Small intestine (tissue), 7 donors: ENCODE measurements at regions not wholly inside any gene's neighbourhood (a gene's known extent, or its start where the extent isn't known, plus 50 kb on each side); places are given as distances from the start of the nearest gene placed in this dataset.

Experiments used
- DNase-seq, 2 donors: peaks; one replicate each; pipeline versions ENCODE4 v3.0.0 to v3.0.0-alpha.2; 2013
- FAIRE-seq: peaks from 2 replicates; lab custom pipeline; 2012; peaks lifted over from hg19 to GRCh38; lab: Jason Lieb, UNC
- H3K27ac ChIP-seq, 3 donors: one replicate each; pipeline ENCODE4 v1.5.1; 2013; ENCODE audit warnings: low read length in 2 of 3, mild to moderate bottlenecking in 2 of 3, control low read depth in 1 of 3, inconsistent platforms in 1 of 3, low read depth in 1 of 3, moderate library complexity in 1 of 3
- H3K27me3 ChIP-seq, 3 donors: one replicate each; pipeline ENCODE4 v1.6.1; 2013; ENCODE audit warnings: low read length in 3 of 3, inconsistent platforms in 1 of 3; ENCODE audit not compliant: control insufficient read depth in 3 of 3, insufficient read depth in 3 of 3
- H3K36me3 ChIP-seq, 3 donors: one replicate each; pipeline ENCODE4 v1.6.1; 2013; ENCODE audit warnings: low read length in 3 of 3, inconsistent platforms in 1 of 3, low read depth in 1 of 3, mild to moderate bottlenecking in 1 of 3, moderate library complexity in 1 of 3; ENCODE audit not compliant: control insufficient read depth in 3 of 3, insufficient read depth in 2 of 3
- H3K4me1 ChIP-seq, 3 donors: one replicate each; pipeline ENCODE4 v1.6.1; 2013; ENCODE audit warnings: low read length in 2 of 3, inconsistent platforms in 1 of 3, low read depth in 1 of 3, mild to moderate bottlenecking in 1 of 3, moderate library complexity in 1 of 3; ENCODE audit not compliant: control insufficient read depth in 3 of 3, insufficient read depth in 2 of 3
- H3K4me3 ChIP-seq, 3 donors: one replicate each; pipeline ENCODE4 v1.5.1; 2013; ENCODE audit warnings: low read length in 3 of 3, control low read depth in 1 of 3, inconsistent platforms in 1 of 3, low read depth in 1 of 3, mild to moderate bottlenecking in 1 of 3, moderate library complexity in 1 of 3
- H3K9me3 ChIP-seq, 2 donors: one replicate each; pipeline ENCODE4 v1.6.1; 2013; ENCODE audit warnings: low read depth in 1 of 2, low read length in 1 of 2; ENCODE audit not compliant: control insufficient read depth in 2 of 2, insufficient read depth in 1 of 2
- WGBS, 3 donors: extraction: QIAGEN DNeasy Blood & Tissue Kit; methylation state at CpG; one replicate each; pipeline ENCODE4 v1.1.7; 2013; 5-methylcytosine and 5-hydroxymethylcytosine counted together
- donor health status: healthy with polysubstance abuse.
- donor health status: control.
- donor health status: control.
- donor health status: Bipolar disorder and iron deficiency.
- donor health status: healthy.

- Histone ChIP-seq H3K4me3 (no peak overlapping the region), H3K27me3 (no peaks in the 10 kb centered on the region), H3K36me3 (no peaks in the 10 kb centered on the region), H3K27ac (no peak overlapping the region), H3K9me3 (peaks cover 0 to 1% of the 10 kb centered on the region in 2 donors), H3K4me1 (no peaks in the 10 kb centered on the region)
- FAIRE-seq (no peak), DNase-seq (no peak)
Observed at GRCh38 chr1:95551201-95551600, 317.2 kb downstream of the RWDD3 start.

DNA sequence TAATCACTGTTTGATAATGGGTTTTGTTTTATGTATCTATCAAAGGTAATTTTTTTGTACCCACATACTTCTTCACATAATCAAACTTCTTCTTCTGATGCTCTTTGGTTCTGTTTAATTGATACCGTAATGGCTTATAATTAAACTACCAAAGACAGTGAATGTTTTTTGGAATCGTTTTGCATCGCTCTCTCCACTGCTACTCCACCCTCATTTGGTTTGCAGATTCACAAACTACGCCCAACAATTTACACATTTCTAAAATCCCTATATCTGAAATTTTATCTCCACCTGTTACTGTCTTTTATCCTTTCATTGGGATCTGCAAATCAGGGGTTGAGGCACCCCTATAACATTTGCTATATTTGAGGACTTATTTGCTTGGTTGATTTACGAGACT is 319.6 kb downstream of the RWDD3 start:
- H3K27me3 ChIP-seq: no peaks in the 10 kb centered on the region
- FAIRE-seq (no peak), DNase-seq (no peak)
- 85 to 89% (median 87%) methylated on average over 5 of the region's 5 CpGs for WGBS, 3 donors
- H3K4me1 ChIP-seq: no peaks in the 10 kb centered on the region
- H3K9me3 ChIP-seq: peaks cover 0 to 20% of the 10 kb centered on the region in 2 donors
- no peak overlapping the region for H3K27ac ChIP-seq
- no peak overlapping the region for H3K4me3 ChIP-seq
- no peaks in the 10 kb centered on the region for H3K36me3 ChIP-seq

DNA sequence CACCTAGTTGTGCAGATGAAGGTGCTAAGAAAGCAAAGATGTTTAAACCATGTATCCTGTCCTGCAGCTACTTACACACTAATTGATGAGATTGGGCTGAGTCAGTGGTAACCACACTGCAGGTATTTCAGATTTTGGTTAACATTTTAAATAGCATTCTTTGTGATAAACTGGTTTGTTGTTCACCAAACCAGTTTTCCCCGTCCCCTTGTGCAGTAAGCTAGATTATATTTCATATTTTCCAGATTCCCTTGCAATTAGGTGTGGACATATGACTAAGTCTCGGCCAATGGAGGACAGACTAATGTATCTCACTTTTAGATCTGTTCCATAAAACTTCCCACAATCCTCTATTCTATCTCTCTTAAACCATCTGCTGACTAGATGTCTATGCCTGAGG is 320.4 kb downstream of the RWDD3 start:
- FAIRE-seq (no peak), DNase-seq (no peak)
- Histone ChIP-seq H3K9me3 (peaks cover 0 to 23% of the 10 kb centered on the region in 2 donors), H3K27me3 (no peaks in the 10 kb centered on the region), H3K27ac (no peak overlapping the region), H3K4me1 (no peaks in the 10 kb centered on the region), H3K4me3 (no peak overlapping the region), H3K36me3 (no peaks in the 10 kb centered on the region)
- 58 to 76% (median 60%) methylated on average over 2 of the region's 2 CpGs for WGBS, 3 donors

DNA sequence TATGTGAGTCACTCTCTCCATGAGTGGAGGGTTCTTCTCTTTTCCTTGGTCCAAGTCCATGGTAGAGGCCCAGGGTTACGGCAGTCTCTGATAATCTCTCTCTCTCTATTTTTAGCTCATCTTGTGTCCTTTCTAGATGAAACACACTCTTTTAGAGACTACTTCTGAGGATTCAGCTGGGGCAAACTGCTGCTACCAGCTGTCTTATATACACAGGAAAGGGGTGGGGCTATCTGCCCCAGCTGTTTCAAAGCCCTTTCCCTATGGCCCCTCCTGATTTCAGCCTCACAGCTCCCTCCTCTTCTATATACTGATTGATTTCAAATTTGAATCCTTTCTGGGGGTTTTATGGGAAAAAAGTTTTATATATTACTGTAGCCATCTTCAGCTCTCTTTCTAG is 324.8 kb downstream of the RWDD3 start:
- FAIRE-seq (no peak), DNase-seq (no peak)
- H3K27ac ChIP-seq: no peak overlapping the region
- H3K27me3 ChIP-seq: no peaks in the 10 kb centered on the region
- WGBS, 3 donors: 75 to 87% (median 78%) methylated on average over 1 of the region's 1 CpG
- H3K4me1 ChIP-seq: no peaks in the 10 kb centered on the region
- H3K9me3 ChIP-seq: peaks cover 0 to 23% of the 10 kb centered on the region in 2 donors
- H3K4me3 ChIP-seq: no peak overlapping the region
- no peaks in the 10 kb centered on the region for H3K36me3 ChIP-seq

DNA sequence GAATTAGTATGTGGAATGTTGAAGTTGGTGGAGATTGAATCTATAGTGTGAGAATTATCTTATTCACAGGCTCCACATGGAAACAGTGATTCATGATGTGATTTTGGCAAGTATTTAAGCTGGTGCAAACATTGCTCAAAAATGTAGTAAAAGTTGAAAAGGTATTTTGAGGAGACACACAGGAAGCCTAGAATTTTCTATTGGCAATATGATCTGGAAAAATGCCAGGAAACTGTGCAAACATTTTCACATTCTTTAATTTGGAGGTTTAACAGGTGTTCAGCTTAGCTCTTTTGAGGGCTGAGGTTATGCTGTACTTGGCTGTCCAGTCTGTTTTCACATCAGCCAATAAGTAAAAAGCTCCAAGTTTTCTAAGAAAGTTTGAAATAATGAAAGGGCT is 327.3 kb downstream of the RWDD3 start:
- Histone ChIP-seq H3K4me3 (no peak overlapping the region), H3K36me3 (no peaks in the 10 kb centered on the region), H3K27me3 (no peaks in the 10 kb centered on the region), H3K9me3 (peaks cover 0 to 21% of the 10 kb centered on the region in 2 donors), H3K4me1 (no peaks in the 10 kb centered on the region), H3K27ac (no peak overlapping the region)
- DNase-seq: no peak
- FAIRE-seq: no peak

- Histone ChIP-seq H3K27ac (no peak overlapping the region), H3K4me3 (no peak overlapping the region), H3K4me1 (no peaks in the 10 kb centered on the region), H3K9me3 (peaks cover 0 to 14% of the 10 kb centered on the region in 2 donors), H3K27me3 (no peaks in the 10 kb centered on the region), H3K36me3 (no peaks in the 10 kb centered on the region)
- DNase-seq (no peak), FAIRE-seq (no peak)
- WGBS, 3 donors: 66 to 77% (median 76%) methylated on average over 3 of the region's 3 CpGs
Observed at GRCh38 chr1:95562230-95562629, 328.2 kb downstream of the RWDD3 start.

DNA sequence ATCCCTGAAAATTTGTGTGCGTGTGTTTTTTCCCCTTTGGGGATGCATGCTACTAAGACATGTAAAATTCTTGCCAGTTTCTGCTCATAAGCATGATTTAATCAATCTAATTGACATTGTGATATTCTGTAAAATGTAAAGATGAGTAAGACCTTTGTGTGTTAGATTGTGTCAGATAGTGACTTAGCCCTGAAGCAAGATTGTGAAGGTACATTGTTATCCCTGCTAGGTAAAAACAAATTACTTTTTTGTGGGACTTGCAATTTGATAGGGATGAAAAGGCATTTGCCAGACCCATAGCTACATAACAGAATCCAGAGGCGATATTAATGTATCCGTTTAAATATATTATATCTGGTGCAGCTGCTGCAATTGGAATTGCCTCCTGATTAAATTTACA is 338.0 kb downstream of the RWDD3 start:
- Histone ChIP-seq H3K36me3 (no peaks in the 10 kb centered on the region), H3K27me3 (no peaks in the 10 kb centered on the region), H3K4me3 (no peak overlapping the region), H3K4me1 (no peaks in the 10 kb centered on the region), H3K27ac (no peak overlapping the region), H3K9me3 (no peaks in the 10 kb centered on the region)
- DNase-seq (no peak), FAIRE-seq (no peak)
- WGBS, 3 donors: 71 to 87% (median 85%) methylated on average over 3 of the region's 3 CpGs

DNA sequence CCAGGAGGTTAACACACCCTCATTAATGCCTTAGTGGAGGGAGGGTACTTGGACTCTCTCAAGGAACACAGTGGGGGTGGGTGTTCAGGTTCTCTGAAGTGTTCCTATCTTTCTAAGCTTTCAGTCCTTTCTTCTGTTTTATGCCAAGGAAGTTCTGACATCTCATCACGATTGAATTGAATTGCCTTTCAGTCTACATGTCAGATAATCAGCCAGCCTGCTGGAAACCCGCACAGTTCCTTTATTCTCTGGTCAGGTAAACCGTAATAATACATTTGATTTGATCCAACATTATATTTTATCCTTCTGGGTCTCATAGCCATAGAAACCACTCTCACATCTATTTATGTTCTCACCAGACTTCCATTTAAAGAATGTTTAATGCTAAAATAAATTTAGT is 339.0 kb downstream of the RWDD3 start:
- no peaks in the 10 kb centered on the region for H3K4me1 ChIP-seq
- no peak overlapping the region for H3K27ac ChIP-seq
- H3K4me3 ChIP-seq: no peak overlapping the region
- FAIRE-seq: no peak
- no peaks in the 10 kb centered on the region for H3K27me3 ChIP-seq
- no peaks in the 10 kb centered on the region for H3K9me3 ChIP-seq
- DNase-seq: no peak
- whole genome bisulfite sequencing, 3 donors: 58 to 81% (median 74%) methylated on average over 3 of the region's 3 CpGs
- H3K36me3 ChIP-seq: no peaks in the 10 kb centered on the region

DNA sequence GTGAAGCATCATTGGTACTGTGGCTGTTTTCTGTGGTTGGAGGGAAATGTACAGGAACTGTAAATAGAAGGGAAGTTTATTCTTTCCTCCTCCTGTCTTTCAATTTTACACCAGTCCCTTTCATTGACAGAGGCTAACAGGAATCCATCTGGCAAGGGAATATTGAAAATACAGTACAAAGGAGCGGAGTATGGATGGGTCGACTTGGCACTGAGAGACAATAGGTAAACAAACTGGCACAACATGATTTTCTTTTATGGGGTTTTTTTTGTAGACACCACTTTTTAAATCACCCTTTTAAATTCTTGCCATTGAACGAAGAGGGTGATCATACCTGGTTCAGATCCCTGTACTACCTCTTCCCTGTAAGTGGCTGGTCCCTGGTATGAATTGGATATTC is 341.3 kb downstream of the RWDD3 start:
- FAIRE-seq: no peak
- Histone ChIP-seq H3K4me3 (no peak overlapping the region), H3K9me3 (no peaks in the 10 kb centered on the region)

More for the DNA sequence above, 341.3 kb downstream of the RWDD3 start:
- 83 to 88% (median 84%) methylated on average over 3 of the region's 3 CpGs for WGBS, 3 donors
- Histone ChIP-seq H3K27me3 (no peaks in the 10 kb centered on the region), H3K36me3 (no peaks in the 10 kb centered on the region), H3K4me1 (no peaks in the 10 kb centered on the region), H3K27ac (no peak overlapping the region)
- no peak for DNase-seq
